GM12878 (cell line): ENCODE measurements at regions not wholly inside any gene's neighbourhood (a gene's known extent, or its start where the extent isn't known, plus 50 kb on each side); places are given as distances from the start of the nearest gene placed in this dataset.

Source experiments
- ATF3 ChIP-seq: IDR thresholded peaks from 2 replicates; pipeline ENCODE4 v1.6.1; 2011; ENCODE audit warnings: low read depth, mild to moderate bottlenecking, low read length, moderate library complexity, borderline replicate concordance; ENCODE audit errors: extremely low read depth
- BRCA1 ChIP-seq: IDR thresholded peaks from 2 replicates; pipeline ENCODE4 v1.6.1; 2011; ENCODE audit warnings: low read depth, low read length, improper control_type of control experiment
- EED ChIP-seq: sonication (generic); IDR thresholded peaks from 2 replicates; pipeline ENCODE4 v1.6.1; 2016; ENCODE audit warnings: antibody characterized with exemption, low read depth
- ETV6 ChIP-seq, 2 experiments: fragments of 450-650 bp in 1 of 2; IDR thresholded peaks in 1 of 2; conservative IDR thresholded peaks in 1 of 2; 2 replicates each; pipeline ENCODE4 v1.6.1; 2014; ENCODE audit warnings: antibody characterized with exemption in 1 of 2, borderline replicate concordance in 1 of 2, low read depth in 1 of 2, mild to moderate bottlenecking in 1 of 2, moderate library complexity in 1 of 2
- IKZF1 ChIP-seq: fragments of 450-650 bp; conservative IDR thresholded peaks from 2 replicates; pipeline ENCODE4 v1.6.1; 2017; ENCODE audit warnings: antibody characterized with exemption, mild to moderate bottlenecking
- IRF5 ChIP-seq: fragments of 450-650 bp; IDR thresholded peaks from 2 replicates; pipeline ENCODE4 v1.6.1; 2017; ENCODE audit warnings: borderline replicate concordance
- RELB ChIP-seq: fragments of 450-650 bp; IDR thresholded peaks from 2 replicates; pipeline ENCODE4 v1.6.1; 2017; ENCODE audit warnings: low read depth, mild to moderate bottlenecking, moderate library complexity
- SREBF2 ChIP-seq: IDR thresholded peaks from 2 replicates; pipeline ENCODE4 v1.6.1; 2012; ENCODE audit warnings: mild to moderate bottlenecking, low read length
- TCF12 ChIP-seq: IDR thresholded peaks from 2 replicates; pipeline ENCODE4 v1.6.1; 2011; ENCODE audit warnings: low read depth, mild to moderate bottlenecking, low read length
- ZNF207 ChIP-seq: fragments of 450-650 bp; IDR thresholded peaks from 2 replicates; pipeline ENCODE4 v1.6.1; 2014; ENCODE audit warnings: antibody characterized with exemption, mild to moderate bottlenecking, borderline replicate concordance
- ZNF687 ChIP-seq: fragments of 450-650 bp; IDR thresholded peaks from 2 replicates; pipeline ENCODE4 v1.6.1; 2017; ENCODE audit warnings: mild to moderate bottlenecking, moderate library complexity

GRCh38 chr5:106420102-106420501 is 1250.6 kb downstream of the EFNA5 start (continued):
- TF ChIP-seq RELB (no peak), ETV6 (conservative IDR thresholded peaks at IDR 0.05 in 1 of 2, IDR thresholded peaks at IDR 0.05 in 1 of 2; ENCODE audit: borderline replicate concordance in 1 of 2, low read depth in 1 of 2) (no peak), IKZF1 (no peak), EED (no peak), ZNF687 (no peak), BRCA1 (no peak), ZNF207 (no peak), ATF3 (no peak), TCF12 (no peak), SREBF2 (no peak), IRF5 (no peak)
